ENCODE measurements at regions not wholly inside any gene's neighbourhood (a gene's known extent, or its start where the extent isn't known, plus 50 kb on each side); places are given as distances from the start of the nearest gene placed in this dataset.

DNA sequence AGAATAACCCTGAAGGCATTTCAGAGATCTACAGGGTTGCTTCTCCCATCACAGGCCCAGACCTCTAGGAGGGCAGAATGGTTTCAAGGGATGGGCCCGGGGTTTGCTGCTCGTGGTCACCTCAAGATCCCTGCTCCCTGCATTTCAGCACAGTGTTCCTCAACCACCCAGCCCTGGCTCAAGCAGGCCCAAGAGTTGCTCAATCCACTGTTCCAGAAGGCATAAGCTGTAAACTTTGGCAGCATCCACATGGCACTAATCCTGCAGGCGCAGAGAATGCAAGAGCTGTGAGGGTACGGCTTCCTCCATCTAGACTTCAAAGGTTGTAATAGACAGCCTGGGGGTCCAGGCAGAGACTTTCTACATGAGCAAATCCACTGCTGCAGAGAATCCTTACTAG lies 225.0 kb upstream of the UBASH3B start:
- no peak overlapping the region for H3K27ac ChIP-seq
- H3K4me1 ChIP-seq (replicated peaks in 1 of 2), result no peaks in the 10 kb centered on the region
- H3K36me3 ChIP-seq (replicated peaks in 1 of 2), result no peaks in the 10 kb centered on the region
- intact Hi-C loops (cut with DNase I), result no loop called here
- 92 to 98% (median 94%) methylated on average over 4 of the region's 4 CpGs for WGBS, 4 donors
- no peak overlapping the region for H3K4me3 ChIP-seq
- TF ChIP-seq POLR2A (IDR thresholded peaks at IDR 0.05), result no peak
- TF ChIP-seq, protein P1, sequence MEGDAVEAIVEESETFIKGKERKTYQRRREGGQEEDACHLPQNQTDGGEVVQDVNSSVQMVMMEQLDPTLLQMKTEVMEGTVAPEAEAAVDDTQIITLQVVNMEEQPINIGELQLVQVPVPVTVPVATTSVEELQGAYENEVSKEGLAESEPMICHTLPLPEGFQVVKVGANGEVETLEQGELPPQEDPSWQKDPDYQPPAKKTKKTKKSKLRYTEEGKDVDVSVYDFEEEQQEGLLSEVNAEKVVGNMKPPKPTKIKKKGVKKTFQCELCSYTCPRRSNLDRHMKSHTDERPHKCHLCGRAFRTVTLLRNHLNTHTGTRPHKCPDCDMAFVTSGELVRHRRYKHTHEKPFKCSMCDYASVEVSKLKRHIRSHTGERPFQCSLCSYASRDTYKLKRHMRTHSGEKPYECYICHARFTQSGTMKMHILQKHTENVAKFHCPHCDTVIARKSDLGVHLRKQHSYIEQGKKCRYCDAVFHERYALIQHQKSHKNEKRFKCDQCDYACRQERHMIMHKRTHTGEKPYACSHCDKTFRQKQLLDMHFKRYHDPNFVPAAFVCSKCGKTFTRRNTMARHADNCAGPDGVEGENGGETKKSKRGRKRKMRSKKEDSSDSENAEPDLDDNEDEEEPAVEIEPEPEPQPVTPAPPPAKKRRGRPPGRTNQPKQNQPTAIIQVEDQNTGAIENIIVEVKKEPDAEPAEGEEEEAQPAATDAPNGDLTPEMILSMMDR (IDR thresholded peaks at IDR 0.05), result no peak
- H3K27me3 ChIP-seq, result no peaks in the 10 kb centered on the region
- no peak for DNase-seq
- no peaks in the 10 kb centered on the region for H3K9me3 ChIP-seq (replicated peaks in 1 of 3)

DNA sequence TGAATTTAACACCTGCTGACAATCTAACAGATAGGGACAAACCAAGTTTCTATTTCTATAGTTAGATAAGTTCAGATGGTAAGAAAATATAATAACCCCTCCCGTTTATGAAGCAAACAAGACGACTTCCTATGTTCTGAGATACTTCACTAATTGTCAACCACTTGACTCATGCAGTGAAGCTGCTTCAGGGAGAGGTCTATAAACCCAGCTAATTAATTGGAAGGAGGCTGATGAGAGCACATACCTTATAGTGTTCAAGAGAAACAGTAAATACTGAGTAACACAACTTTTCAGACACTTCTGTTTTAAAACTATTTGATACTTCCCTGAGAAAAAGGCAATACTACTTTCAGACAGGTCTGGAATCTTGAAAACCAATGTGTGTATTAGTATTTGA lies 229.4 kb upstream of the UBASH3B start:
- Histone ChIP-seq H3K9me3 (replicated peaks in 1 of 3) (no peaks in the 10 kb centered on the region), H3K4me3 (no peak overlapping the region), H3K4me1 (replicated peaks in 1 of 2) (no peaks in the 10 kb centered on the region), H3K27ac (no peak overlapping the region), H3K27me3 (no peaks in the 10 kb centered on the region), H3K36me3 (replicated peaks in 1 of 2) (no peaks in the 10 kb centered on the region)
- intact Hi-C loops (cut with DNase I), result no loop called here
- no peak for DNase-seq
- TF ChIP-seq POLR2A (IDR thresholded peaks at IDR 0.05), result no peak
- TF ChIP-seq, protein P1 (IDR thresholded peaks at IDR 0.05), result no peak
- WGBS, 4 donors, result 62 to 76% (median 70%) methylated on average over 2 of the region's 2 CpGs

DNA sequence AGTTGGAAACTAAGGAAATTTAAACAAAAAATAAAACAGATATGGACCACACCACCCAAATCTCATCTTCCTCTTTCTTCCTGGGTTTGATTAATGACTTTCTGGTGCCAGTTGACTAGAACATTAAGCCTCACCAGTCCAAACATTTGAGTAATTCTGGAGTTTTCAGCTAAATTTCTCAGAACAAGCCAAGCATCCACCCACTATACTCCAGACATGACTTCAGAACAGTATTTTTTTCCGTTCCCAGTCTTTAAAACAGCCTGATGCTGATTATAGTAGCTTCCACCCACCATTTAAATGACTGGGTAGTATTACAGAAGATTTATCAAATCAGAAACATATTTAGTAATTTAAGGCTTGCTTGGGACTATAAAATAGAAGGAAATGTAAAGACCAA lies 230.9 kb upstream of the UBASH3B start:
- TF ChIP-seq, protein P1 (IDR thresholded peaks at IDR 0.05), result no peak
- TF ChIP-seq POLR2A (IDR thresholded peaks at IDR 0.05), result no peak
- H3K4me3 ChIP-seq, result no peak overlapping the region
- H3K9me3 ChIP-seq (replicated peaks in 1 of 3), result no peaks in the 10 kb centered on the region
- H3K27me3 ChIP-seq, result no peaks in the 10 kb centered on the region
- 66 to 83% (median 81%) methylated on average over 1 of the region's 1 CpG for WGBS, 4 donors
- intact Hi-C loops (cut with DNase I), result no loop called here
- H3K27ac ChIP-seq, result no peak overlapping the region
- no peaks in the 10 kb centered on the region for H3K36me3 ChIP-seq (replicated peaks in 1 of 2)
- DNase-seq, result no peak
- no peaks in the 10 kb centered on the region for H3K4me1 ChIP-seq (replicated peaks in 1 of 2)

DNA sequence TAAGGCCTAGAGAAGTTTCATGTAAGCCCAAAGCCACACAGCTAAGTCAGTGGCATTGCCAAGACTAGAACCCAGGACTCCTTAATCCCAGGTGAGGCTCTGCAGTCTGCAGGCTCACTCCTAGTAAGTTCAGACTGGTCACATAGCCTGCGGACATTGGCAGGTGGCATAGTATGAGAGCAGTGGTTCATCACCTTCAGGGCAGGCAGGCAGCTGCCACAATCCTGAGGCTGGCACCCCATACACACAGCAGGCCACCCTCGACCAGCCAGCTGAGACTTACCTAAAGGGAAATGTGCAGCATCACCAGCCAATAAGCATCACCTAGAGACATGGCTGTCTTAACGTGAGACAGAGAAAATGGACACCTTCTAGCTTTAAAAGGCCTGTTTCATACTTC lies 231.6 kb upstream of the UBASH3B start:
- no peaks in the 10 kb centered on the region for H3K4me1 ChIP-seq (replicated peaks in 1 of 2)
- no peaks in the 10 kb centered on the region for H3K27me3 ChIP-seq
- H3K36me3 ChIP-seq (replicated peaks in 1 of 2), result no peaks in the 10 kb centered on the region
- no peak overlapping the region for H3K4me3 ChIP-seq
- DNase-seq, result no peak
- intact Hi-C loops (cut with DNase I), result no loop called here
- no peaks in the 10 kb centered on the region for H3K9me3 ChIP-seq (replicated peaks in 1 of 3)
- H3K27ac ChIP-seq, result no peak overlapping the region
- 85 to 100% (median 87%) methylated on average over 2 to 3 of the region's 3 CpGs for WGBS, 4 donors
- TF ChIP-seq POLR2A (IDR thresholded peaks at IDR 0.05), result no peak
- TF ChIP-seq, protein P1 (IDR thresholded peaks at IDR 0.05), result no peak

All from adrenal gland (tissue), 9 donors.